MM.1S (cell line): ENCODE measurements at regions not wholly inside any gene's neighbourhood (a gene's known extent, or its start where the extent isn't known, plus 50 kb on each side); places are given as distances from the start of the nearest gene placed in this dataset.

Experiments
- EZH2 ChIP-seq: fragments of 300-600 bp; sonication (generic); optimal IDR thresholded peaks from 2 replicates; pipeline ENCODE3; 2017; ENCODE audit warnings: low read depth, mild to moderate bottlenecking, antibody characterized with exemption, low read length, mixed read lengths
- EZH2phosphoT487 ChIP-seq: fragments of 300-600 bp; sonication (generic); IDR thresholded peaks from 2 replicates; pipeline ENCODE4 v1.6.1; 2018; ENCODE audit warnings: antibody characterized with exemption, low read length
- TF ChIP-seq, protein P1 (sequence below): fragments of 300-600 bp; sonication (generic); IDR thresholded peaks from 2 replicates; pipeline ENCODE4 v1.5.1; 2016; ENCODE audit warnings: antibody characterized with exemption, low read length, mixed read lengths

GRCh38 chr21:33162436-33162951 lies 67.2 kb upstream of the IFNAR2 start:
- TF ChIP-seq, protein P1, sequence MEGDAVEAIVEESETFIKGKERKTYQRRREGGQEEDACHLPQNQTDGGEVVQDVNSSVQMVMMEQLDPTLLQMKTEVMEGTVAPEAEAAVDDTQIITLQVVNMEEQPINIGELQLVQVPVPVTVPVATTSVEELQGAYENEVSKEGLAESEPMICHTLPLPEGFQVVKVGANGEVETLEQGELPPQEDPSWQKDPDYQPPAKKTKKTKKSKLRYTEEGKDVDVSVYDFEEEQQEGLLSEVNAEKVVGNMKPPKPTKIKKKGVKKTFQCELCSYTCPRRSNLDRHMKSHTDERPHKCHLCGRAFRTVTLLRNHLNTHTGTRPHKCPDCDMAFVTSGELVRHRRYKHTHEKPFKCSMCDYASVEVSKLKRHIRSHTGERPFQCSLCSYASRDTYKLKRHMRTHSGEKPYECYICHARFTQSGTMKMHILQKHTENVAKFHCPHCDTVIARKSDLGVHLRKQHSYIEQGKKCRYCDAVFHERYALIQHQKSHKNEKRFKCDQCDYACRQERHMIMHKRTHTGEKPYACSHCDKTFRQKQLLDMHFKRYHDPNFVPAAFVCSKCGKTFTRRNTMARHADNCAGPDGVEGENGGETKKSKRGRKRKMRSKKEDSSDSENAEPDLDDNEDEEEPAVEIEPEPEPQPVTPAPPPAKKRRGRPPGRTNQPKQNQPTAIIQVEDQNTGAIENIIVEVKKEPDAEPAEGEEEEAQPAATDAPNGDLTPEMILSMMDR = no peak
- TF ChIP-seq EZH2 (no peak), EZH2phosphoT487 (no peak)
